Hepatocyte (in vitro differentiated cells): ENCODE measurements at regions not wholly inside any gene's neighbourhood (a gene's known extent, or its start where the extent isn't known, plus 50 kb on each side); places are given as distances from the start of the nearest gene placed in this dataset.

Experiments used
- EZH2 ChIP-seq: fragments of 200-600 bp; sonication (generic); IDR thresholded peaks from 2 replicates; pipeline ENCODE4 v1.6.1; 2016; ENCODE audit warnings: antibody characterized with exemption, mild to moderate bottlenecking, borderline replicate concordance
- EZH2phosphoT487 ChIP-seq: fragments of 200-600 bp; sonication (generic); IDR thresholded peaks from one replicate; pipeline ENCODE4 v1.6.1; 2018; ENCODE audit warnings: antibody characterized with exemption, mild to moderate bottlenecking, low read depth, moderate library complexity; ENCODE audit not compliant: unreplicated experiment, severe bottlenecking
- TF ChIP-seq, protein P1 (sequence below): fragments of 200-600 bp; sonication (generic); IDR thresholded peaks from 2 replicates; pipeline ENCODE4 v1.5.1; 2016; ENCODE audit warnings: antibody characterized with exemption, mild to moderate bottlenecking; ENCODE audit not compliant: poor library complexity

DNA sequence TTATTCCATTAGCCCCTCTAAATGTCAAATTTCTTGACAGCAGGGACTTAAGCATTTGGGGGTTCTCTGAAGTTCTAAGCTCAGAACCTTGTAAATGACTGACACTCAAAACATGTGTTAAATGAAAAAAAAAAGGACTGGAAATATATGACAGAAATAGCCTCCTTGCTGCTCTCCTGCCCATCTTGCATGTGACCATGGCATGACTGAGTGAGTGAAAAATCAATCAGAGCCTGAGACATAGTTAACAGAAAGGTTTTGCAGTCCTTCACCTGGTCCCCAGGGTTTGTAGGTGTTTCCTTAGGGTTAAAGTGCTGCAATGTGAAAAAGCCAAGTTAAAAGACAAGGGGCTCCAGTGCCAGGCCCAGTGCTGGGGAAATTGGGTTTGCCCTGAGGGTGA, 168.1 kb downstream of the ZBTB18 start:
- no peak for TF ChIP-seq EZH2phosphoT487
- TF ChIP-seq, protein P1, sequence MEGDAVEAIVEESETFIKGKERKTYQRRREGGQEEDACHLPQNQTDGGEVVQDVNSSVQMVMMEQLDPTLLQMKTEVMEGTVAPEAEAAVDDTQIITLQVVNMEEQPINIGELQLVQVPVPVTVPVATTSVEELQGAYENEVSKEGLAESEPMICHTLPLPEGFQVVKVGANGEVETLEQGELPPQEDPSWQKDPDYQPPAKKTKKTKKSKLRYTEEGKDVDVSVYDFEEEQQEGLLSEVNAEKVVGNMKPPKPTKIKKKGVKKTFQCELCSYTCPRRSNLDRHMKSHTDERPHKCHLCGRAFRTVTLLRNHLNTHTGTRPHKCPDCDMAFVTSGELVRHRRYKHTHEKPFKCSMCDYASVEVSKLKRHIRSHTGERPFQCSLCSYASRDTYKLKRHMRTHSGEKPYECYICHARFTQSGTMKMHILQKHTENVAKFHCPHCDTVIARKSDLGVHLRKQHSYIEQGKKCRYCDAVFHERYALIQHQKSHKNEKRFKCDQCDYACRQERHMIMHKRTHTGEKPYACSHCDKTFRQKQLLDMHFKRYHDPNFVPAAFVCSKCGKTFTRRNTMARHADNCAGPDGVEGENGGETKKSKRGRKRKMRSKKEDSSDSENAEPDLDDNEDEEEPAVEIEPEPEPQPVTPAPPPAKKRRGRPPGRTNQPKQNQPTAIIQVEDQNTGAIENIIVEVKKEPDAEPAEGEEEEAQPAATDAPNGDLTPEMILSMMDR: no peak
- no peak for TF ChIP-seq EZH2
